GM18868 (cell line): ENCODE measurements at regions not wholly inside any gene's neighbourhood (a gene's known extent, or its start where the extent isn't known, plus 50 kb on each side); places are given as distances from the start of the nearest gene placed in this dataset.
"Not testable (repeated sequence)": the region's sequence is repeated elsewhere in the genome, so short reads cannot be mapped to it uniquely, and the experiment has no call there.

Experiments used
- ATAC-seq: cut with Tn5 transposase; IDR thresholded peaks from one replicate; pipeline ENCODE4 v1.9.1; 2021; ENCODE audit warnings: mild to moderate bottlenecking, moderate library complexity; ENCODE audit not compliant: unreplicated experiment

DNA sequence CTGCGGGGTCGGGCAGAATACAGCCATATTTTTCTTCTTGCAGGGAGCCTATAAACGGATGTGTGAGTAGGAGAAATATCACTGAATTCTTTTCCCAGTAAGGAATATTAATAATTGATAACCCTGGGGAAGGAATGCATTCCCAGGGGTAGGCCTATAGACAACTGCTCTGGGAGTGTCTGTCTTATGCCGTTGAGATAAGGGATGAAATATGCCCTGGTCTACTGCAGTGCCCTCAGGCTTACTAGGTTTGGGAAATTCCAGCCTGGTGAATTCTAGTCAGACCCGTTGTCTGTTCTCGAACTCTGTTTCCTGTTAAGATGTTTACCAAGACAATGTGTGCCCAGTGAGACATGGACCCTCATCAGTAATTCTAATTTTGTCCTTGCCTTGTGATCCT is 1129.3 kb downstream of the ZPLD1 start:
- ATAC-seq = not testable (repeated sequence)

DNA sequence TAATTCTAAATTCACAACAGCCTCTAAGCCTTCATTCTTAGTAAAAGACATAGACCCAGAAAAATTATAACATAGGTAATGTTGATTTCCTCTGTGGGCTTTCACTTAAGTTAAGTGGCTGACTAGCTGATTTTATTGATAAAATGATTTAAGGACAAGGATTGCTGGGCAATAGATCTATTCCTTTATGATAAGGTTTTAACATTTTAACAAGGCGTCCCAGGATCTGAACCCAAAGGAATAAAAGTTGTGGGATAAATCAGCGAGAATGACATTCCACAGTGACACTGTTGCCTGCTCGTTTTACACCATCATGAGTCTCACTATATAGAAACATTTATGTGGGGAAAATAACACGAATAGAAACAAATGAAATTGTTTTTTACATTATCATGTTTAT is 1151.0 kb downstream of the ZPLD1 start:
- ATAC-seq = no peak

DNA sequence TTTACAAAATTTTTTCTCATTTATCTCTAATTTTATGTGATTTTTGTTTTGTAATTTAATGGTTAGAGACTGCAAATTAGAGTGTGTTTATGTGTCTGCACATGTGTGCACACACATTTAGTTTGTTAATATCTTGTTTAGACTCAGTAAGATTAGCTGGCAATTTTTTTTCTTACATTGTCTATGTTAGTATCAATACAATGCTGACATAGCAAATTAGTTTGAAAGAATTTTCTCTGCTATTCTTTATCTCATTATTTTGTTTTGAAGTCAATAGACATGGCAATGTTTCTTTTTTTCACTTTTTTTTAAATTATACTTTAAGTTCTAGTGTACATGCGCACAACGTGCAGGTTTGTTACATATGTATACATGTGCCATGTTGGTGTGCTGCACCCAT is 1155.0 kb downstream of the ZPLD1 start:
- ATAC-seq = no peak

DNA sequence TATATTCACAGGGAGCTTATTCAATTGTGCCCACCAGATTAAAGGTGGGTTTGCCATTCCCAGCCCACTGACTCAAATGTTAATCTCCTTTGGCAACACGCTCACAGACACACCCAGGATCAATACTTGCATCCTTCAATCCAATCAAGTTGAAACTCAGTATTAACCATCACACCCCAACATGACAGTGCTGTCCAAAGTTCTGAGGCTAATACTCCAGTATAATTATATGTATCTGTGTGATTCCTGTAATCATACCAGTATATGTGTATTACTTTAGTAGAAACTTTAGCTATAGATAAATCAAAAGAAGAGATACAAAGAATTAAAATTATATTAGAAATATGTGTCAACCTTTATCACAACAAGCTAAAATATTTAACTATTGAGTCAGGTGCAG is 1166.0 kb downstream of the ZPLD1 start:
- no peak for ATAC-seq

DNA sequence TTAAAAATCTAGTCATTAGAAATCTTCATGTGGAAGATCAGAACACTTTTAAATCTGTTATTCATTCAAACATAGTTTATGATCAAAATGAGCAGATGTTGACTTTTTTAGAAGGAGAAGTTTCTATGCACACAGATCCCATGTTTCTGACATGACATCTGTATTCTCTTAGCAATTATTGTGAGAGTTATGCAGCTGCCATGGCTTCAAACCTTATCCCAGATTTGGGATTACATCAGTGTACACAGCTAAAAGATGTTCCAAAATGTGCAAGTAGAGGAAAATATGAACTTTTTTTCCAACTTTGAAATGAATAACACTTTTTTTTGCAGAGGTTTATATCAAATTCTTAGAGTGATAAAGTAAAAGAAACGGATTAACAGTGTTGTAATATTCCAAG is 1166.9 kb downstream of the ZPLD1 start:
- ATAC-seq = no peak

DNA sequence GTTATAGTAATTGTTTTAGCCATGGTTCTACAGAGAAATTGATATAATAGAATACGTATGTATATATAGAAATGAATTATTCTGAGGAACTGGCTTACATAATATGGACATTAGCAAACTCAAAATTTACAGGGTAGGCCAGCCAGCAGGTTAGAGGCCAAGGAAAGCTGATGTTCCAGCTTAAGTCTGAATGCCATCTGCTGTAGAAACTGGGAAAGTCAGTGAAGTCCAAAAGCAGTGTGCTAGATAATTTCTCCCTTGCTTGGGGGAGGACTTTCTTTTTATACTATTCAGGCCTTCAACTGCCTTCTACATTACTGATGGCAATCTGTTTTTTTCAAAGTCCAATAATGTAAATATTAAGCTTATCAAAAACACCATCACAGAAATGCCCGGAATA is 1174.7 kb downstream of the ZPLD1 start:
- ATAC-seq = no peak

DNA sequence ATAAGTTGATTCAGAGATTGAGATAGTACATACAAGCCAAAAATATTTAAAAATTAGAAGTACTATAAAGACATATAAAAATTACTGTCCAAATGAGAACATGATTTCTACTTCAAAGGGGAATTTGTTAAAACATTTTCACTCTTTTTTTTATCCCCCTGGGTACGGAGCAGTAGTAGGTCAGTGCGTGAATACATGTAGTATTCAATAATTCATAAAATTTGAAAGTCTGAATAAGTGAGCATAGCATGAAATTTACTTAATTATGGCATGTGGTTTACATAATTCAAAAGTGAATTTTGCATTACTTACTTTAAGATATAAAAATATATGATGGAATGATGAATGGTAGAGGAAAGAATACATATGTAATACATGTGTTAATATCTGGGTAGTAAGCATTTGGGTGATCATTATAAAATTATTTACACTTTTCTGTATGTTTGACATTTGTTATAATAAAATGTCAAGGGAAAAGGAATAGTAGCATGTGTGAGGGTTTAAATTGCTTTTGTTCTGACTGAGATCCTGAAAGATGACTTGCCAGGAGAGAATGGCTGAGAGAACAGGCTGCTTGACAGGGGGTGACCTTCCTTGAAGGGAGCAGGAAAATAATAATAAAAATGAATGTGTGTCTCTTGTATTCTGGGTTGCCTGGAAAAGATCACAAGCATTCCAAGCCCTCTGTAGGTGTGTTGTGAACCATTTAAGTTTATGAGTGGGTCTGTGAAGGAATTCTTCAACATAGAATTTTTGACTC is 1178.8 kb downstream of the ZPLD1 start:
- ATAC-seq = no peak

DNA sequence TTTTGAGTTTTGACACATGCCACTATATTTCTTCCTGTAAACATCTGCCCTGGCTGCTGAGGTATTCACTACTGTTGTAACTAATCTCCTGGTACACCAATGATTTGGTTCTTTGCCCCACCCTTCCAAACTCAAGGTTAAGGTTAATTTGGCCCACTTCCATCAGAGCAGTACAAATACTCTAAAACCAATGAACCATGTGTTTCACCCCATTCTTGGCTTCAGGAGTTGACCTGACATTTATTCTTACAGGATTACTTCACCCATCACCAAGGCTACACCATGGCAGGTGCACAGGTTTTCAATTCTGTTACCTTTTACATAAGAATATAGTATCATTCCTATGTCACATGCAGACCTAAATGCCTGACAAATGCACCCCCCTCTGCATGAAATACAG is 1179.9 kb downstream of the ZPLD1 start:
- ATAC-seq = no peak

DNA sequence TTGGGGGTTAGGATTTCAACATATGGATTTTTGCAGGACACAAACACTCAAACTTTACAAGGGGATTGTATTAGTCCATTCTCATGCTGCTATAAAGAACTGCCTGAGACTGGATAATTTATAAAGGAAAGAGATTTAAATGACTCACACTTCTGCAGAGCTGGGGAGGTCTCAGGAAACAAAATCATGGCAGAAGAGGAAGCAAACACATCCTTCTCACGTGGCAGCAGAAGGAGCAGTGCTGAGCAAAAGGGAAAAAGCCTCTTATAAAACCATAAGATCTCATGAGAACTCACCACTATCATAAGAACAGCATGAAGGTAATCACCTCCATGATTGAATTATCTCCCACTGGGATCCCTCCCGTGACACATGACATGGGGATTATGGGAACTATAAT is 1183.1 kb downstream of the ZPLD1 start:
- no peak for ATAC-seq

DNA sequence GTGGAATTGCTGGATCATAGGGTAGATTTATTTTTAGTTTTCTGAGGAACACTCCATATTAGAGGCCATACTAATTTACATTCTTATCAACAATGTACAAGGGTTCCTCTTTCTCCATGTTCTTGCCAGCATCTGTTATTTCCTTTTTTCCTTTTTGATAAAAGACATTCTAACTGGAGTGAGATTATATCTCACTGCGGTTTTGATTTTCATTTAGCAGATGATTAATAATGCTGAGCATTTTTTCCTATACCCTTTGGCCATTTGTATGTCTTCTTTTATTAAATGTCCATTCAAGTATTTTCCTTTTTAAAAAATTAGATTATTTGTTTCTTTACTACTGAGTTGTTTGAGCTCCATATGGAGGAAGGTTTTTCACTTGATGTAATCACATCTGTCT is 1189.5 kb downstream of the ZPLD1 start:
- no peak for ATAC-seq

DNA sequence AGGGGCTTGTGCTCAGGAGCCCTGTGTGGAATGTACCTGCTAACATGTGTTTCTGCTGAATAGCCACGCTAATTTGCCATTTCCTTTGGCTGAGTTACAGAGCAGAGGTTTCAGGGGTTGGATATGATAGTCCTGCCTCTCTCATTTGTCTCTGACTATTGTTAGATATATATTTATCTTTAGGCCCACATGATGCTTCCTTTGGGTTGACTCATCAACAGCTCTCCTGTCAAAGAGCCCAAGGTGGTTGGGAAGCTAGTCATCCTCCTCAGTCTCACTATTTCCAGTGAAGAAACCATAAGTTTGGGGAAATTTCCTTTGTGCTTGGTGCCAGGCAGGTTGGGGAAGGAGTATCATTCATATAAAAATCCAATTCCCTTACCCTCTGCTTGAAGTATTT is 1194.6 kb downstream of the ZPLD1 start:
- ATAC-seq = no peak

DNA sequence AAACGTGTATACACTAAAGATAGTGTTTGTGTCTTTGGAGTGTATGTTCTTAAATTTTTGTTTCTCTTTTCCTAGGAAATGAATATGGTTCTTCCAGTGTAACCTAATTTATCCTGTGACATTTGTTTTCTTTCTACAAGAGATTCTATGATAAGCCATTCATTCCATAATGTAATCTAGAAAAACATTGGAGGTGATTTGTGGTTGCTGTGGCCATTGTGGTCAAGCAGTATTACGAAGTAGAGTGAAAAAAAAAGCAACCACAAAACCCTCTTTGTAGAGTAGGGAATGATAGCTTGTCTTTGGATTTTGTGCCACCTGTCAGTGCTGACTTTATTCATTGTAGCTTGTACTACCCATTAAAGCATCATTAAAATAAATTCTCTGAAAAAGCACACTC is 1209.6 kb downstream of the ZPLD1 start:
- no peak for ATAC-seq

DNA sequence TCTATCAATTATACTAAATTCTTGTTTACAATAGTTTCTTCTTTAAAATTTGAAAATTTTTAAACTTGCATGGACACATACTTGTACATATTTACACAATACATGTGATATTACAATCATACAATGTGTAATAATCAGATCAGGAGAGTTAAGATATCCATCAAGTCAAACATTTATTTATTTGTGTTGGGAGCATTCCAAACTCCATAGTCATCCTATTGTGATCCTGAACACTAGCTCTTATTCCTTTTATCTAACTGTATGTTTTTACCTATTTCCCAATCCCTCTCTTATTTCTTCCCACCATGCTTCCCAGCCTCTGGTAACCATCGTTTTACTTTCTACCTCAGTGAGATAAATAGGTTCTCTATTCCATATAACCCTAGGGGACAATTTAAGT is 1219.2 kb downstream of the ZPLD1 start:
- ATAC-seq = no peak

DNA sequence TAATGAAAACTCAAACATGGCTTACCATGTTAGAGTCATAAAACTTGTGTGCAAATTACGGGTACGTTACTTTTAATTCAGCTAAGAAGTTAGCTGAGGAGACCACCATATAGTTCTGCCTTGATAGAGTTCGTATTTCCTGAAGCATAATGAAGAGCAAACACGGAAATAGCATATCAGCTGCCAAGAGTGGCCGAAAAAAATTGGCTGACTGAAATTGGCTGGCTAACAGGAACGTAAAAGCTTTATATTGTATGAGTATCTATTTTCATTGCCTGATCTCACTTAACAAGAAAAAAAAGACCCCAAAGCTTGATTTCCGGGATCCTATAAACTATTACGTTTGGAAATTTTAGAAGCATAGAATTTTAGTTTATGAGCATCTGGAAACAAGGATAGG is 1222.9 kb downstream of the ZPLD1 start:
- ATAC-seq = no peak

DNA sequence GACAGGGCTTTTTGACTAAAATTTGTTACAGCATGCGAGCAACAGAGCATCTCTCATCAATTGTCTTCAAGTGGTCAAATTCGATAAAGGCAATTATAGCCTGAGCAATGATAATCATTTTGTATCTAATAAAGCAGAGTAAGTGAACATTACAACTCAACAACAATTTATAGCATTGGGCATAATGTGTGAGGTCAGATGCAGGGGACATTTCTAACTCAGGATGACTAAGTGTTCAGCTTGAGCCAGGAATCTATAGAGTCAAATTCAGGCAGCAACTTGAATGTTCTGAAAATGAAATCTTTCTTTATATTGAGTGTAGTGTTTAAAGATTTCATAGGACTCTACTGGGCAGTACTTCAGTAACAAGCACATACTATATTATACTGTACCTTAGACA is 1226.0 kb downstream of the ZPLD1 start:
- no peak for ATAC-seq

DNA sequence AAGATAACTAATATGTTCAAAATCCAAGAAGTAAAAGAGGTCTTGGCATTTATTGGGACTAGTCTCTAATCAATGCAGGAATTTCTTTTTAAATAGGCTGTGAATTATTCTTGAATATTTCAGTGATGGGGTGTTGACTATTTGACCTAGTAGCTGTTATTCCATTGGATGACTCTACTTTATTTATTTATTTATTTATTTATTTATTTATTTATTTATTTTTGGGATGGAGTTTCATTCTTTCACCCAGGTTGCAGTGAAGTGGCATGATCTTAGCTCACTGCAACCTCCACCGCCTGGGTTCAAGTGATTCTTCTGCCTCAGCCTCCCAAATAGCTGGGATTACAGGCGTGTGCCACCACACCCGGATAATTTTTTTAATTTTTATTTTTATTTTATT is 1227.8 kb downstream of the ZPLD1 start:
- ATAC-seq = no peak

DNA sequence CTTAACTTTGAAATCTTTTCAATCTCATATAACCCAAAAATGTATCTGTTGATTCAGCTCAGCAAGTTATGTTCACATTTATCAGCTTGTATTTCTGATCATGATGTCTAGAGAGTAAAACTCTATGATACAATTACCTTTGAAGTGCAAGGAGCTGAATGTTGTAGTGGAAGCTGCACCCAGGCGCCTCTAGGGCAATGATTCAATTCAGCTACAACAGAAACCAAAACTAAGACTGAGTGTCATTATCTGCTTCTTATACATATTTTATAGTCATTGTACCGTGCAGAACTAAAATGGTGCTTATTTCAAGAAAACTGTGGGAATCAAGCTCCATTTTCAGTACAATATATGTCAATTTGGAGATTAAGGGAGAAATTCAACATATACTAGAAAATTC is 1237.5 kb downstream of the ZPLD1 start:
- no peak for ATAC-seq

DNA sequence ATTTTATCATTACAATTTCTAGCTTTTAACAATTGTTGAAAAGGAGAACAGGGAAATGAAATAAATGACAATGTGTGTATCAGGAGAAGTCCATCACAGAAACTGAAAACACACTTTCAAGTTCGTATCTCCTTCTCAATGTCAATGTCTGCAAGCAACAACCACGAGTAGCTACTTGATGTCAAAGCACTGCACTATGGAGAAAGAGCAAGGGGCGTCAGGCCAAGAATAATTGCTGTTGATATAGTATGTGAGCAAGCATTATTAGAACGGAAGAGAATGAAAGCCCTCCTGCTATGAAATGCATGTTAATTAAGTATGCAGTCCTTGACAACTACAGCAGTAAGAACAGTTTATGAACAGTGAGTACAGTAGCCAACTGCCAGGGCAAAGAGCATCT is 1250.1 kb downstream of the ZPLD1 start:
- ATAC-seq = no peak

DNA sequence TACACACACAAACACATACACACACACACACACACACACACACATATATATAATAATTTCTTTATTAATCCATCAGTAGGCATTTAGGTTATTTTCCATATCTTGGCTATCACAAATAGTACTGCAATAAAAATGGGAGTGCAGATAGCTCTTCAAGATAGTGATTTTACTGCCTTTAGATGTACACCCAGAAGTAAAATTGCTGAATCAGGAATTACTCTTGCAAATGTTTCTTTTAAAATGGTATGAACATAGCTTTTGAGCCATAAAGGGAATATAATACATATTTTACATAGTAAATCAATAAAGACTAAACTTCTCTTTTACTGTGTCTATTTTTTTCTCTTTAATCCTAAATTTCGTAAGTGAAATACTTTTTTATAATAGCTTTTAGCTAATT is 1251.1 kb downstream of the ZPLD1 start:
- ATAC-seq = no peak

DNA sequence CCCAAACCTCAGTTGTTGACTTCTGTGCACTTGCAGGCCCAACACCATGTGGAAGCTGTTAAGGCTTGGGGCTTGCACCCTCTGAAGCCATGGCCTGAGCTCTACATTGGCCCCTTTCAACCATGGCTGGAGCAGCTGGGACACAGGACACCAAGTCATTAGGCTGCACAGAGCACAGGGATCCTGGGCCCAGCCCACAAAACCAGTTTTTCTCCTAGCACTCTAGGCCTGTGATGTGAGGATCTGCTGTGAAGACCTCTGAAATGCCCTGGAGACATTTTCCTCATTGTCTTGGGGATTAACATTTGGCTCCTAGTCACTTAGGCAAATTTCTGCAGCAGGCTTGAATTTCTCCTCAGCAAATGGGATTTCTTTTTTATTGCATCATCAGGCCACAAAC is 1255.7 kb downstream of the ZPLD1 start:
- no peak for ATAC-seq

DNA sequence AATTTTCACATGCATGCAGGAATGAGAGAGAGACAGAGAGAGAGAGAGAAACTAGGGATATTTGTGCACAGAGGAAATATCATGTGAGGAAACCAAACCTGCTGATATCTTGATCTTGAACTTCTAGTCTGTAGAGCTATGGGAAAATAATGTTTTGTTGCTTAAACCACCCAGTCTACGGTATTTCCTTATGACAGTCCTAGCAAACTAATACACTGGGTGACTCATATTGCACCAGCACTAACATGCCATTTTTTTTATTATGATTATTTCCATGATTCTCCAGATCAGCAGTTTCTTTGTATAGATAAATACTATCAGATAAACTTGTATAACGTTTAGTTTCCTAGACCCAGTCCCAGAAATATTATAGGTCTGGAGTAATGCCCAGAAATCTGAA is 1259.0 kb downstream of the ZPLD1 start:
- ATAC-seq = no peak

DNA sequence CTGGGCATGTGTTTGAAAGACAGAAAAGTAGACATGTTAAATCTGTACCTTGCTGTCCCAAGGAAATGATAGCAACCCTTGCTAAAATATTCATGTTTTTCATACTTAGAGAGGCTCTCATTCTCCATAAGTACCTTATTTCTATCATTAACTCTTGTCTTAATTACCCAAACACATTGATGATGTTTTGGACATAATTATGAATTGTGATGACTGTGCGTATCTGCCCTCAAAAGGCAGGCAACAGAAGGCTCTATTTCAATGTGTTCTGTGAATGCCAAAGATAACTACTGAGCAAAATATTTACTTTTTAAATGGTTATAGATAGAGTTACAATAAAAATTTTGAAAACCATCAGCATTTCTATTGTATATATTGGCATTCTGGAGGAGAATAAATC is 1263.8 kb downstream of the ZPLD1 start:
- no peak for ATAC-seq

DNA sequence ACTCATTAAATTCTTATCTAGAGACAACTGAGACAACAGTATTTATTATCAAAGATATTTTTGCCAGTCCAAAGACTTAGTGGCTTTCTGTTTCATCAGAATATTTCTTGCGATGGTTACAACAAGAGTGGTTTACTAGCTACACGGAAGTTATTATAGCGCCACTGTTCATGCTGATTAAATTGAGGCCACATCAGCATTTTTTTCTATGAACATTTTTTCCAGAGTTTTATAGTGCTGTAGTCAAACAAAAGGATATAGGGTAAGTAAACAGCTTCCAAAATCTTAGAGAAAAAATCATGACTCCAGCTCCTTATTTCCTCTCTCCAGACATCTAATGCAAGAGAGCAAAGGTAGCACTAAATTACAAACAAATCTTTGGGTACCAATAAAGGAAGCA is 1264.4 kb downstream of the ZPLD1 start:
- no peak for ATAC-seq
